DMS53 treated with DMSO at 0.1 percent for 48 hours (cell line): ENCODE measurements at regions not wholly inside any gene's neighbourhood (a gene's known extent, or its start where the extent isn't known, plus 50 kb on each side); places are given as distances from the start of the nearest gene placed in this dataset.
"Not testable (repeated sequence)": the region's sequence is repeated elsewhere in the genome, so short reads cannot be mapped to it uniquely, and the experiment has no call there.

Source experiments
- DNase-seq: peaks from one replicate; lab custom pipeline; 2025; ENCODE audit not compliant: unreplicated experiment; lab: John Stamatoyannopoulos, UW

- no peak for DNase-seq
Observed at GRCh38 chrX:112368371-112368770, 285.8 kb upstream of the TRPC5 start.

GRCh38 chrX:112367065-112367464 lies 284.5 kb upstream of the TRPC5 start:
- DNase-seq = no peak

- DNase-seq = no peak
Observed at GRCh38 chrX:112359906-112360305, 277.3 kb upstream of the TRPC5 start.

GRCh38 chrX:112355931-112356330 lies 273.4 kb upstream of the TRPC5 start:
- no peak for DNase-seq

GRCh38 chrX:112341598-112341997 lies 259.0 kb upstream of the TRPC5 start:
- DNase-seq = no peak

GRCh38 chrX:112313201-112313600 lies 230.6 kb upstream of the TRPC5 start:
- DNase-seq = no peak

GRCh38 chrX:112306027-112306426 lies 223.5 kb upstream of the TRPC5 start:
- DNase-seq = no peak

- no peak for DNase-seq
Observed at GRCh38 chrX:112279940-112280339, 197.4 kb upstream of the TRPC5 start.

GRCh38 chrX:112270991-112271390 lies 188.4 kb upstream of the TRPC5 start:
- no peak for DNase-seq

GRCh38 chrX:112266136-112266535 lies 183.6 kb upstream of the TRPC5 start:
- DNase-seq = no peak

- no peak for DNase-seq
Observed at GRCh38 chrX:112259375-112259774, 176.8 kb upstream of the TRPC5 start.

- no peak for DNase-seq
Observed at GRCh38 chrX:112254896-112255295, 172.3 kb upstream of the TRPC5 start.

- no peak for DNase-seq
Observed at GRCh38 chrX:112247714-112248113, 165.1 kb upstream of the TRPC5 start.

GRCh38 chrX:112235547-112235946 lies 153.0 kb upstream of the TRPC5 start:
- DNase-seq = no peak

GRCh38 chrX:112233164-112233563 lies 150.6 kb upstream of the TRPC5 start:
- no peak for DNase-seq

GRCh38 chrX:112226795-112227194 lies 144.2 kb upstream of the TRPC5 start:
- not testable (repeated sequence) for DNase-seq

- no peak for DNase-seq
Observed at GRCh38 chrX:112223391-112223790, 140.8 kb upstream of the TRPC5 start.

GRCh38 chrX:112218388-112218787 lies 135.8 kb upstream of the TRPC5 start:
- DNase-seq = no peak

GRCh38 chrX:112211459-112211858 lies 128.9 kb upstream of the TRPC5 start:
- DNase-seq = no peak

- DNase-seq = no peak
Observed at GRCh38 chrX:112197840-112198239, 115.3 kb upstream of the TRPC5 start.

GRCh38 chrX:112190646-112191045 lies 108.1 kb upstream of the TRPC5 start:
- no peak for DNase-seq

- DNase-seq = not testable (repeated sequence)
Observed at GRCh38 chrX:112181361-112181760, 98.8 kb upstream of the TRPC5 start.

- DNase-seq = no peak
Observed at GRCh38 chrX:112164420-112164819, 81.8 kb upstream of the TRPC5 start.

GRCh38 chrX:112163906-112164305 lies 81.3 kb upstream of the TRPC5 start:
- no peak for DNase-seq
